SU-DHL-6 (cell line): ENCODE measurements at regions not wholly inside any gene's neighbourhood (a gene's known extent, or its start where the extent isn't known, plus 50 kb on each side); places are given as distances from the start of the nearest gene placed in this dataset.

Source experiments
- H2AFZ ChIP-seq: fragments of 200-600 bp; sonication (generic); 2 replicates; pipeline ENCODE4 v1.6.1; 2014; ENCODE audit warnings: low read depth, mild to moderate bottlenecking, moderate library complexity, mixed read lengths, antibody characterized with exemption, low read length; ENCODE audit not compliant: severe bottlenecking
- H3F3A ChIP-seq: fragments of 200-600 bp; shearing (Covaris generic); 2 replicates; pipeline ENCODE4 v1.6.0; 2016; ENCODE audit warnings: antibody characterized with exemption, mild to moderate bottlenecking; ENCODE audit not compliant: insufficient read depth
- H3K27ac ChIP-seq: fragments of 200-600 bp; sonication (generic); 2 replicates; pipeline ENCODE4 v1.5.1; 2016; ENCODE audit warnings: low read depth, mild to moderate bottlenecking, low read length, moderate library complexity, mixed read lengths
- H3K27me3 ChIP-seq: fragments of 200-600 bp; sonication (generic), shearing (Covaris generic); 2 replicates; pipeline ENCODE4 v1.6.0; 2014; ENCODE audit warnings: mild to moderate bottlenecking, low read length
- H3K36me3 ChIP-seq: fragments of 200-600 bp; sonication (generic); 2 replicates; pipeline ENCODE4 v1.6.1; 2014; ENCODE audit warnings: mild to moderate bottlenecking, low read length, mixed read lengths
- H3K4me2 ChIP-seq: fragments of 300-600, 200-600 bp; shearing (Covaris generic), sonication (generic); 2 replicates; pipeline ENCODE4 v1.6.0; 2014; ENCODE audit warnings: low read length, low read depth, mild to moderate bottlenecking; ENCODE audit not compliant: poor library complexity, severe bottlenecking
- H3K4me3 ChIP-seq: fragments of 200-600 bp; sonication (generic); 2 replicates; pipeline ENCODE4 v1.5.1; 2014; ENCODE audit warnings: antibody characterized with exemption, low read length, mild to moderate bottlenecking, mixed read lengths; ENCODE audit not compliant: insufficient read depth, poor library complexity, severe bottlenecking
- H3K79me2 ChIP-seq: fragments of 200-600 bp; sonication (generic); 2 replicates; pipeline ENCODE4 v1.6.1; 2014; ENCODE audit warnings: mild to moderate bottlenecking, low read length, moderate library complexity; ENCODE audit not compliant: insufficient read depth
- H3K9ac ChIP-seq: fragments of 200-600 bp; sonication (generic); 2 replicates; pipeline ENCODE4 v1.7.0; 2014; ENCODE audit warnings: mild to moderate bottlenecking, low read length
- H3K9me2 ChIP-seq: fragments of 200-600 bp; sonication (generic); replicated peaks from 2 replicates; pipeline ENCODE4 v1.6.1; 2014; ENCODE audit warnings: low read length; ENCODE audit not compliant: insufficient read depth
- H3K9me3 ChIP-seq: fragments of 200-600 bp; sonication (generic); 2 replicates; pipeline ENCODE4 v1.6.1; 2014; ENCODE audit warnings: low read length, mixed read lengths; ENCODE audit not compliant: insufficient read depth
- H4K20me1 ChIP-seq: fragments of 200-600 bp; sonication (generic); 2 replicates; pipeline ENCODE4 v1.6.1; 2014; ENCODE audit warnings: low read depth, mild to moderate bottlenecking, antibody characterized with exemption, low read length, moderate library complexity, mixed read lengths
- EZH2phosphoT487 ChIP-seq: fragments of 200-600 bp; sonication (generic), shearing (Covaris generic); conservative IDR thresholded peaks from 2 replicates; pipeline ENCODE4 v1.6.1; 2018; ENCODE audit warnings: mild to moderate bottlenecking, antibody characterized with exemption, low read length, moderate library complexity, mixed read lengths
- TF ChIP-seq, protein P1 (sequence below): fragments of 200-600 bp; sonication (generic); IDR thresholded peaks from one replicate; pipeline ENCODE4 v1.5.1; 2017; ENCODE audit warnings: antibody characterized with exemption, mild to moderate bottlenecking, low read length, moderate library complexity; ENCODE audit not compliant: insufficient read depth, poor library complexity, severe bottlenecking

DNA sequence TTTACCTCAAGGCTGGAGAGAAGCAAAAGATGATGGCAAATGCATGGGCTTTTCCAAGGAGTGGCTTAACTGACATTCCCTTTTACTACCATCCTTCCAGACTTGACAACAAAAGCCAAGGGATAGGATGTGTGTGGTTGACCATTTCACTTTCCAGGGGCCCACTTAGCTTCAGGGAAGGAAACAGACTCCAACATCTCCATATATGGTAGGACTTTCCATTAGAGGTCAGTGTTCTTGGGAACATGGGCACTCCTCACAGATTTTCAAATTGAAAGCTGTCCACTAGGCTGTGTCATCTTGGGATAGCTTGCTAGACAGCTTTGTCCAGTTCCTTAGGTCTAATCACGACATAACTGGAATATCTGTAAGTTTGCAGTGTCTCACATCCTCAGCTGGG, 118.1 kb upstream of the NAMPT start:
- H3K79me2 ChIP-seq, result no peaks in the 10 kb centered on the region
- H3K9ac ChIP-seq, result no peak overlapping the region
- no peaks in the 10 kb centered on the region for H3K27me3 ChIP-seq
- no peak for TF ChIP-seq EZH2phosphoT487
- TF ChIP-seq, protein P1, sequence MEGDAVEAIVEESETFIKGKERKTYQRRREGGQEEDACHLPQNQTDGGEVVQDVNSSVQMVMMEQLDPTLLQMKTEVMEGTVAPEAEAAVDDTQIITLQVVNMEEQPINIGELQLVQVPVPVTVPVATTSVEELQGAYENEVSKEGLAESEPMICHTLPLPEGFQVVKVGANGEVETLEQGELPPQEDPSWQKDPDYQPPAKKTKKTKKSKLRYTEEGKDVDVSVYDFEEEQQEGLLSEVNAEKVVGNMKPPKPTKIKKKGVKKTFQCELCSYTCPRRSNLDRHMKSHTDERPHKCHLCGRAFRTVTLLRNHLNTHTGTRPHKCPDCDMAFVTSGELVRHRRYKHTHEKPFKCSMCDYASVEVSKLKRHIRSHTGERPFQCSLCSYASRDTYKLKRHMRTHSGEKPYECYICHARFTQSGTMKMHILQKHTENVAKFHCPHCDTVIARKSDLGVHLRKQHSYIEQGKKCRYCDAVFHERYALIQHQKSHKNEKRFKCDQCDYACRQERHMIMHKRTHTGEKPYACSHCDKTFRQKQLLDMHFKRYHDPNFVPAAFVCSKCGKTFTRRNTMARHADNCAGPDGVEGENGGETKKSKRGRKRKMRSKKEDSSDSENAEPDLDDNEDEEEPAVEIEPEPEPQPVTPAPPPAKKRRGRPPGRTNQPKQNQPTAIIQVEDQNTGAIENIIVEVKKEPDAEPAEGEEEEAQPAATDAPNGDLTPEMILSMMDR, result no peak
- no peaks in the 10 kb centered on the region for H3F3A ChIP-seq
- no peak overlapping the region for H3K27ac ChIP-seq
- H4K20me1 ChIP-seq, result no peaks in the 10 kb centered on the region
- no peaks in the 10 kb centered on the region for H3K9me3 ChIP-seq
- H3K4me3 ChIP-seq, result no peak overlapping the region
- no peak overlapping the region for H2AFZ ChIP-seq
- H3K4me2 ChIP-seq, result no peak overlapping the region
- H3K36me3 ChIP-seq, result no peaks in the 10 kb centered on the region
- H3K9me2 ChIP-seq, result no peaks in the 10 kb centered on the region

DNA sequence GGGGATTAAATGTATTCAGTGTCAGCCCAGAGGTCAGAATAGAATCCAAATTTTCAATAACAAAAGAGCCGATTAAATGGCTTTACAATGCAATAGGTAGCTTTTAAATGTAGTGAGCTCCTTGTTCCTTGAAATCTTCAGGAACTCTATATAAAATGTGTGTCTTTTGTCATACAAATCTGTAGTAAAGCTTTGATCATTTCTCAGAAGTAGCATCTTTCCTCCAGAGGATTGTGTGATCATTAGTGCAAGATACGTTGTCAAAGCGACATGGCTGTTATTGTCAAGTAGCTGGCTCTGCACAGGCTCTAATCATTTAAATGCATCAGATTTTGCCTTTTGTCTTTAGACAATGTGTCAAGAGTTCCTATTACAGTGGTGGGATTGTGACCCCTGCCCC, 116.1 kb upstream of the NAMPT start:
- H3F3A ChIP-seq, result no peaks in the 10 kb centered on the region
- no peak overlapping the region for H3K4me3 ChIP-seq
- H3K9ac ChIP-seq, result no peak overlapping the region
- H3K79me2 ChIP-seq, result no peaks in the 10 kb centered on the region
- no peak overlapping the region for H3K4me2 ChIP-seq
- no peak overlapping the region for H2AFZ ChIP-seq
- H3K9me3 ChIP-seq, result no peaks in the 10 kb centered on the region
- no peaks in the 10 kb centered on the region for H3K27me3 ChIP-seq
- no peaks in the 10 kb centered on the region for H3K9me2 ChIP-seq
- H4K20me1 ChIP-seq, result no peaks in the 10 kb centered on the region
- TF ChIP-seq EZH2phosphoT487, result no peak
- TF ChIP-seq, protein P1, result no peak
- H3K36me3 ChIP-seq, result no peaks in the 10 kb centered on the region
- no peak overlapping the region for H3K27ac ChIP-seq

DNA sequence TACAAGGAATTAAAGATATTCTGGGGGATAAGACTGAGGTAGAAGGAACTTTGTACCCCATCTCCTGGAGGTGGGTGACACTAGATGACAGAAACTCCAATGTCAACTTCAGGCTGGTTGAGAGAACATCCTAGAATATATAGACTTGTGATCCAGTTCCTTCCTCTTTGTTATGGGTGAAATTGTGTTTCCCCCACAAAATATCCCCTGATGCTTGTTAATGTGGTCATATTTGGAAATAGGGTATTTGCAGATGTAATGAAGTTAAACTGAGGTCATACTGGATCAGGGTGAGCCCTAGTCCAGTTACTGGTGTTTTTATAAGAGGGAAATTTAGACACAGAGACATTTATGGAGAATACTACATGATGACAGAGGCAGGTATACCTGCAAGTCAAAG, 114.0 kb upstream of the NAMPT start:
- Histone ChIP-seq H3K9me2 (no peaks in the 10 kb centered on the region), H3F3A (no peaks in the 10 kb centered on the region), H3K27me3 (no peaks in the 10 kb centered on the region), H3K9ac (no peak overlapping the region), H2AFZ (no peak overlapping the region), H3K9me3 (no peaks in the 10 kb centered on the region), H3K36me3 (no peaks in the 10 kb centered on the region), H3K79me2 (no peaks in the 10 kb centered on the region), H3K4me2 (no peak overlapping the region), H3K27ac (no peak overlapping the region), H3K4me3 (no peak overlapping the region), H4K20me1 (no peaks in the 10 kb centered on the region)
- TF ChIP-seq, protein P1, result no peak
- TF ChIP-seq EZH2phosphoT487, result no peak

DNA sequence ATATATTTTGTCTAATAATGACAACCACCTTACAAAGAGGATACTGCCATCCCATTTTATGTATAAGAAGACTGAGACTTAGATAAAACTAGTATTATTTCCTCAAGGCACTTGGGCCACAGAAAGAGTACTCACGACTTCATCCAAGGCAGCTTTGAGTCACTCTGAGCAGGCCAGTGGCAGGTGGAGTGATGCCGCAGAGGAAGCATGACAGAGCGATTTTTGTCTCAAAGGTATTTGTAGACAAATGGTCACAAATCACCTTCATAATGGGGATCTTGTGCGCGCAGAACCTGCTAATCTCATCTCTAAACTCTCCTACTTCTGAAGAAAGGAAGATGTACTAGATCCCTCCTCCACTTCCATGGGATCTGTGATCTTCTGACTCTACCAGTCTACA, 113.2 kb upstream of the NAMPT start:
- no peak overlapping the region for H3K4me2 ChIP-seq
- no peaks in the 10 kb centered on the region for H3K9me2 ChIP-seq
- H3K27ac ChIP-seq, result no peak overlapping the region
- no peaks in the 10 kb centered on the region for H4K20me1 ChIP-seq
- H3F3A ChIP-seq, result no peaks in the 10 kb centered on the region
- TF ChIP-seq, protein P1, result no peak
- TF ChIP-seq EZH2phosphoT487, result no peak
- no peak overlapping the region for H3K4me3 ChIP-seq
- no peaks in the 10 kb centered on the region for H3K36me3 ChIP-seq
- H3K9ac ChIP-seq, result no peak overlapping the region
- no peaks in the 10 kb centered on the region for H3K27me3 ChIP-seq
- no peak overlapping the region for H2AFZ ChIP-seq
- H3K79me2 ChIP-seq, result no peaks in the 10 kb centered on the region
- H3K9me3 ChIP-seq, result no peaks in the 10 kb centered on the region
